ENCODE measurements at regions not wholly inside any gene's neighbourhood (a gene's known extent, or its start where the extent isn't known, plus 50 kb on each side); places are given as distances from the start of the nearest gene placed in this dataset.

- Histone ChIP-seq H3K4me1 (ENCODE audit: control insufficient read depth, extremely low read depth, insufficient read depth, low read length) (no peaks in the 10 kb centered on the region), H3K9ac (ENCODE audit: insufficient read depth, low read length) (no peak overlapping the region), H4K20me1 (ENCODE audit: control insufficient read depth, extremely low read depth, insufficient read depth, low read length) (no peaks in the 10 kb centered on the region), H3K4me2 (ENCODE audit: extremely low read depth, insufficient read depth, low read length) (no peak overlapping the region), H2AFZ (ENCODE audit: low read length) (no peak overlapping the region), H3K4me3 (replicated peaks in 1 of 4; ENCODE audit: control extremely low read depth in 1 of 4, insufficient read depth in 1 of 4, low read depth in 3 of 4, low read length in 4 of 4) (no peak overlapping the region), H3K27me3 (ENCODE audit: control insufficient read depth, insufficient read depth, low read length) (no peaks in the 10 kb centered on the region), H3K9me3 (ENCODE audit: control insufficient read depth, insufficient read depth, low read depth, low read length) (no peaks in the 10 kb centered on the region), H3K27ac (ENCODE audit: insufficient read depth, low read length) (no peak overlapping the region), H3K36me3 (ENCODE audit: control insufficient read depth, insufficient read depth, low read length) (no peaks in the 10 kb centered on the region), H3K79me2 (ENCODE audit: control insufficient read depth, insufficient read depth, low read length) (no peaks in the 10 kb centered on the region)
- TF ChIP-seq EZH2 (IDR thresholded peaks at IDR 0.05; ENCODE audit: low read length, missing control alignments) (no peak), CTCF (conservative IDR thresholded peaks at IDR 0.05 in 1 of 2, IDR thresholded peaks at IDR 0.05 in 1 of 2; ENCODE audit: low read depth in 1 of 2, low read length in 2 of 2) (no peak)
- DNase-seq (ENCODE audit: low read depth in 2 of 2), result no peak
Observed at GRCh38 chr22:34702279-34702678, 363.7 kb upstream of the ISX start.

GRCh38 chr22:34709641-34710040 is 356.3 kb upstream of the ISX start:
- H4K20me1 ChIP-seq (ENCODE audit: control insufficient read depth, extremely low read depth, insufficient read depth, low read length), result no peaks in the 10 kb centered on the region
- H3K36me3 ChIP-seq (ENCODE audit: control insufficient read depth, insufficient read depth, low read length), result no peaks in the 10 kb centered on the region
- no peaks in the 10 kb centered on the region for H3K79me2 ChIP-seq (ENCODE audit: control insufficient read depth, insufficient read depth, low read length)
- H3K4me3 ChIP-seq (replicated peaks in 1 of 4; ENCODE audit: control extremely low read depth in 1 of 4, insufficient read depth in 1 of 4, low read depth in 3 of 4, low read length in 4 of 4), result no peak overlapping the region
- H3K9ac ChIP-seq (ENCODE audit: insufficient read depth, low read length), result no peak overlapping the region
- H3K27ac ChIP-seq (ENCODE audit: insufficient read depth, low read length), result no peak overlapping the region
- H3K27me3 ChIP-seq (ENCODE audit: control insufficient read depth, insufficient read depth, low read length), result no peaks in the 10 kb centered on the region
- H2AFZ ChIP-seq (ENCODE audit: low read length), result no peak overlapping the region
- no peaks in the 10 kb centered on the region for H3K9me3 ChIP-seq (ENCODE audit: control insufficient read depth, insufficient read depth, low read depth, low read length)
- no peaks in the 10 kb centered on the region for H3K4me1 ChIP-seq (ENCODE audit: control insufficient read depth, extremely low read depth, insufficient read depth, low read length)
- no peak for DNase-seq (ENCODE audit: low read depth in 2 of 2)
- no peak overlapping the region for H3K4me2 ChIP-seq (ENCODE audit: extremely low read depth, insufficient read depth, low read length)
- no peak for TF ChIP-seq CTCF (conservative IDR thresholded peaks at IDR 0.05 in 1 of 2, IDR thresholded peaks at IDR 0.05 in 1 of 2; ENCODE audit: low read depth in 1 of 2, low read length in 2 of 2)
- no peak for TF ChIP-seq EZH2 (IDR thresholded peaks at IDR 0.05; ENCODE audit: low read length, missing control alignments)

GRCh38 chr22:34722901-34723300 is 343.1 kb upstream of the ISX start:
- no peaks in the 10 kb centered on the region for H3K9me3 ChIP-seq (ENCODE audit: control insufficient read depth, insufficient read depth, low read depth, low read length)
- H3K79me2 ChIP-seq (ENCODE audit: control insufficient read depth, insufficient read depth, low read length), result no peaks in the 10 kb centered on the region
- no peaks in the 10 kb centered on the region for H3K4me1 ChIP-seq (ENCODE audit: control insufficient read depth, extremely low read depth, insufficient read depth, low read length)
- no peak for DNase-seq (ENCODE audit: low read depth in 2 of 2)
- H3K27me3 ChIP-seq (ENCODE audit: control insufficient read depth, insufficient read depth, low read length), result no peaks in the 10 kb centered on the region
- H3K27ac ChIP-seq (ENCODE audit: insufficient read depth, low read length), result no peak overlapping the region
- H3K4me2 ChIP-seq (ENCODE audit: extremely low read depth, insufficient read depth, low read length), result no peak overlapping the region
- no peak overlapping the region for H3K9ac ChIP-seq (ENCODE audit: insufficient read depth, low read length)
- no peaks in the 10 kb centered on the region for H3K36me3 ChIP-seq (ENCODE audit: control insufficient read depth, insufficient read depth, low read length)
- no peaks in the 10 kb centered on the region for H4K20me1 ChIP-seq (ENCODE audit: control insufficient read depth, extremely low read depth, insufficient read depth, low read length)
- no peak overlapping the region for H2AFZ ChIP-seq (ENCODE audit: low read length)
- TF ChIP-seq EZH2 (IDR thresholded peaks at IDR 0.05; ENCODE audit: low read length, missing control alignments) (no peak), CTCF (conservative IDR thresholded peaks at IDR 0.05 in 1 of 2, IDR thresholded peaks at IDR 0.05 in 1 of 2; ENCODE audit: low read depth in 1 of 2, low read length in 2 of 2) (no peak)
- H3K4me3 ChIP-seq (replicated peaks in 1 of 4; ENCODE audit: control extremely low read depth in 1 of 4, insufficient read depth in 1 of 4, low read depth in 3 of 4, low read length in 4 of 4), result no peak overlapping the region
